CD4-positive, alpha-beta T cell treated with Interleukin-2 at 100 ng/mL for 4 hours (primary cell): ENCODE measurements at regions not wholly inside any gene's neighbourhood (a gene's known extent, or its start where the extent isn't known, plus 50 kb on each side); places are given as distances from the start of the nearest gene placed in this dataset.

Source experiments
- DNase-seq: peaks from one replicate; pipeline ENCODE4 v3.0.0-alpha.2; 2020; ENCODE audit warnings: low spot score

GRCh38 chr7:21092766-21093702 lies 306.3 kb upstream of the SP8 start:
- no peak for DNase-seq

- no peak for DNase-seq
Observed at GRCh38 chr7:21094589-21094988, 307.9 kb upstream of the SP8 start.

GRCh38 chr7:21099432-21099831 lies 312.7 kb upstream of the SP8 start:
- DNase-seq = no peak

- no peak for DNase-seq
Observed at GRCh38 chr7:21099955-21100354, 313.3 kb upstream of the SP8 start.

GRCh38 chr7:21101541-21101940 lies 314.9 kb upstream of the SP8 start:
- no peak for DNase-seq

- DNase-seq = no peak
Observed at GRCh38 chr7:21103426-21104123, 316.9 kb upstream of the SP8 start.

- no peak for DNase-seq
Observed at GRCh38 chr7:21104124-21104500, 317.4 kb upstream of the SP8 start.

GRCh38 chr7:21106296-21106732 lies 319.6 kb upstream of the SP8 start:
- DNase-seq = no peak

GRCh38 chr7:21107101-21107500 lies 320.4 kb upstream of the SP8 start:
- DNase-seq = no peak

- no peak for DNase-seq
Observed at GRCh38 chr7:21108182-21108581, 319.7 kb upstream of the SP4 start.

- DNase-seq = no peak
Observed at GRCh38 chr7:21113609-21114415, 314.1 kb upstream of the SP4 start.

GRCh38 chr7:21123586-21123985 lies 304.3 kb upstream of the SP4 start:
- DNase-seq = no peak

GRCh38 chr7:21125297-21125696 lies 302.6 kb upstream of the SP4 start:
- DNase-seq = no peak

- no peak for DNase-seq
Observed at GRCh38 chr7:21128062-21128817, 299.6 kb upstream of the SP4 start.

GRCh38 chr7:21131897-21132296 lies 296.0 kb upstream of the SP4 start:
- DNase-seq = no peak

GRCh38 chr7:21134631-21135030 lies 293.3 kb upstream of the SP4 start:
- no peak for DNase-seq

GRCh38 chr7:21135437-21135836 lies 292.4 kb upstream of the SP4 start:
- no peak for DNase-seq

GRCh38 chr7:21137640-21138039 lies 290.2 kb upstream of the SP4 start:
- DNase-seq = no peak

GRCh38 chr7:21140622-21141021 lies 287.3 kb upstream of the SP4 start:
- DNase-seq = no peak

GRCh38 chr7:21141476-21141875 lies 286.4 kb upstream of the SP4 start:
- DNase-seq = no peak

- DNase-seq = no peak
Observed at GRCh38 chr7:21142081-21142480, 285.8 kb upstream of the SP4 start.
